Naive B cell (primary cell): ENCODE measurements at regions not wholly inside any gene's neighbourhood (a gene's known extent, or its start where the extent isn't known, plus 50 kb on each side); places are given as distances from the start of the nearest gene placed in this dataset.

Experiments used
- ATAC-seq, 2 donors: fragments of 150-1000 bp; cut with Tn5 transposase; 2 replicates each; pipeline ENCODE4 v1.10.0; 2021; ENCODE audit warnings: low read depth in 2 of 2, mild to moderate bottlenecking in 2 of 2, moderate library complexity in 2 of 2
- DNase-seq: peaks from one replicate; pipeline ENCODE4 v3.0.0; 2022
- H3K27ac Mint-ChIP-seq, 6 donors: one replicate each; pipeline ENCODE4 v1.8.0; 2020 to 2022; ENCODE audit warnings: mild to moderate bottlenecking in 6 of 6, mixed read lengths in 6 of 6, moderate library complexity in 5 of 6, inconsistent platforms in 2 of 6
- H3K27me3 Mint-ChIP-seq, 3 donors: one replicate each; pipeline ENCODE4 v1.8.0; 2021 to 2022; ENCODE audit warnings: mixed read lengths in 3 of 3, mild to moderate bottlenecking in 1 of 3
- H3K36me3 Mint-ChIP-seq, 2 donors: one replicate each; pipeline ENCODE4 v1.8.0; 2020 to 2022; ENCODE audit warnings: mixed read lengths in 2 of 2, inconsistent platforms in 1 of 2, mild to moderate bottlenecking in 1 of 2
- H3K4me1 Mint-ChIP-seq, 3 donors: one replicate each; pipeline ENCODE4 v1.8.0; 2020 to 2022; ENCODE audit warnings: mixed read lengths in 3 of 3, inconsistent platforms in 1 of 3, mild to moderate bottlenecking in 1 of 3, moderate library complexity in 1 of 3
- H3K4me3 Mint-ChIP-seq, 8 donors: one replicate each; pipeline ENCODE4 v1.8.0; 2020 to 2022; ENCODE audit warnings: mild to moderate bottlenecking in 8 of 8, mixed read lengths in 8 of 8, moderate library complexity in 8 of 8, inconsistent platforms in 2 of 8
- H3K9me3 Mint-ChIP-seq, 7 donors: one replicate each; pipeline ENCODE4 v1.8.0; 2020 to 2022; ENCODE audit warnings: mixed read lengths in 7 of 7, mild to moderate bottlenecking in 5 of 7, inconsistent platforms in 2 of 7, moderate library complexity in 1 of 7

DNA sequence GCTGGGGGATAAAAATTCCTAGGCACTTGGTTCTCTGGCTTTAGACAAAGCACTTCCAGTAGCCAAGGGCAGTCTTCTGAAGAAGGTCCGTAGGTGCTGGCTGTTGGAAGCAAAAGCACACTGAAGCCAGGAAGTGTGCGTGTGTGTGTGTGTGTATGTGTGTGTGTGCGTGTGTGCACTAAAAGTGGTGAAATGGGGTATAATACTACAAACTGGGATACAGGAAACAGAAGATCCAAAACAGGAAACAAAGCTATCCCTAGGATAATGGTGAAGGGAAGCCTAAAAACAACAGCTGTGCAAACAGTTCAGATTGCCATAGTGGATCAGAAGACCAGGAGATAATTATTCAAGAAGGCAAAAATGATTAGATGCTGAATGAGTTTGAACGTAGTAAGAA is 103.4 kb downstream of the IL20RB start:
- no peaks in the 10 kb centered on the region for H3K36me3 Mint-ChIP-seq
- DNase-seq (no peak), ATAC-seq (no peak)
- no peak overlapping the region for H3K27ac Mint-ChIP-seq
- no peaks in the 10 kb centered on the region for H3K4me1 Mint-ChIP-seq
- peaks cover 2 to 16% (median 7%) of the 10 kb centered on the region in 7 donors for H3K9me3 Mint-ChIP-seq
- H3K4me3 Mint-ChIP-seq, result no peak overlapping the region
- peaks cover 9 to 38% (median 14%) of the 10 kb centered on the region in 3 donors for H3K27me3 Mint-ChIP-seq

DNA sequence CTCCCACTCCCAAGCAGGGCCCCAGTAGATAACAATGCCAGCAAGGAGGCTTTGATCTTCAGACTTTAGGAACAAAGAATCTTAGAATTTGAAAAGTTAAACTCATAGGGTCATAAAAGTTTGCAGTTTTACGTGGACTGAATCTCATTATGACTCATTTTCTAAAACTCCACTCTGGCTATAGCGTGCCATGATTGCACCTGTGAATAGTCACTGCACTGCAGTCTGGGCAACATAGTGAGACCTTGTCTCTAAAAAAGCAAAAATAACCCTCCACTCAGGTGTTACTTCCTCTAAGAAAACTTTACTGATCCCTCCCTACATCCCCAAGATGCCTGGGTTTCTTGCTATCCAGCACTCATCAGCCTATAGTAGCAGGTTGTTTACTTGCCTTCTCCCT is 104.5 kb downstream of the IL20RB start:
- H3K4me3 Mint-ChIP-seq, result no peak overlapping the region
- H3K27ac Mint-ChIP-seq, result no peak overlapping the region
- DNase-seq, result no peak
- H3K9me3 Mint-ChIP-seq, result peaks cover 2 to 16% (median 8%) of the 10 kb centered on the region in 7 donors
- H3K4me1 Mint-ChIP-seq, result no peaks in the 10 kb centered on the region
- H3K36me3 Mint-ChIP-seq, result no peaks in the 10 kb centered on the region
- ATAC-seq, result no peak
- H3K27me3 Mint-ChIP-seq, result peaks cover 13 to 37% (median 13%) of the 10 kb centered on the region in 3 donors

- Mint-ChIP-seq H3K4me1 (no peaks in the 10 kb centered on the region), H3K27me3 (peaks cover 10 to 28% (median 13%) of the 10 kb centered on the region in 3 donors), H3K36me3 (no peaks in the 10 kb centered on the region), H3K27ac (no peak overlapping the region), H3K4me3 (no peak overlapping the region), H3K9me3 (peaks cover 2 to 16% (median 8%) of the 10 kb centered on the region in 7 donors)
- no peak for ATAC-seq
- no peak for DNase-seq
Measured at GRCh38 chr3:137065381-137065780, 107.6 kb downstream of the IL20RB start.

- Mint-ChIP-seq H3K4me3 (no peak overlapping the region), H3K27me3 (peaks cover 10 to 21% (median 14%) of the 10 kb centered on the region in 3 donors), H3K9me3 (peaks cover 2 to 22% (median 10%) of the 10 kb centered on the region in 7 donors), H3K36me3 (no peaks in the 10 kb centered on the region), H3K27ac (no peak overlapping the region), H3K4me1 (no peaks in the 10 kb centered on the region)
- no peak for ATAC-seq
- no peak for DNase-seq
Measured at GRCh38 chr3:137066092-137066491, 108.3 kb downstream of the IL20RB start.

DNA sequence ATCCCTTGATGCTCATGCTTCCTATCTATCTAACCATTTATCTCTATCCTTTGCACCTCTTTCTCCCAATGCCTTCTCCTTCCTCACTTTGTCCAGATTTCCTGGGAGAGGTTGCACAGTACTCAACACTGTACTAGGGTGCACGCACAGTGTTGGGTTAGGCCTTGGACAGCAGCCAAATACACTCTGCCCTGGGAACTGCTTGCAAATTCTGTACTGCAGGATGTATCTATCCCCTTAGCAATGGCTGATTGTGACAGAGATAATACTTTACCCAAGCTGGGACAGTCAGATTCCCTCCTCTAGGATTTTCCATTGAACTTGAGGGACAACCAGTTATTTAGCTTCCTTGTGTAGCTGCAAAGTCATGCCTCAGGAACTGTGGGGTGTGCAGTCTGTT is 113.3 kb downstream of the IL20RB start:
- no peak overlapping the region for H3K27ac Mint-ChIP-seq
- H3K4me3 Mint-ChIP-seq, result no peak overlapping the region
- H3K27me3 Mint-ChIP-seq, result peaks cover 13 to 27% (median 26%) of the 10 kb centered on the region in 3 donors
- DNase-seq (no peak), ATAC-seq (no peak)
- H3K36me3 Mint-ChIP-seq, result no peaks in the 10 kb centered on the region
- H3K4me1 Mint-ChIP-seq, result no peaks in the 10 kb centered on the region
- H3K9me3 Mint-ChIP-seq, result peaks cover 0 to 7% (median 2%) of the 10 kb centered on the region in 7 donors

GRCh38 chr3:137075020-137075419 is 117.2 kb downstream of the IL20RB start:
- Mint-ChIP-seq H3K36me3 (no peaks in the 10 kb centered on the region), H3K9me3 (peaks cover 0 to 7% (median 1%) of the 10 kb centered on the region in 7 donors), H3K4me1 (no peaks in the 10 kb centered on the region), H3K27me3 (peaks cover 10 to 39% (median 33%) of the 10 kb centered on the region in 3 donors), H3K27ac (no peak overlapping the region), H3K4me3 (no peak overlapping the region)
- ATAC-seq (no peak), DNase-seq (no peak)

DNA sequence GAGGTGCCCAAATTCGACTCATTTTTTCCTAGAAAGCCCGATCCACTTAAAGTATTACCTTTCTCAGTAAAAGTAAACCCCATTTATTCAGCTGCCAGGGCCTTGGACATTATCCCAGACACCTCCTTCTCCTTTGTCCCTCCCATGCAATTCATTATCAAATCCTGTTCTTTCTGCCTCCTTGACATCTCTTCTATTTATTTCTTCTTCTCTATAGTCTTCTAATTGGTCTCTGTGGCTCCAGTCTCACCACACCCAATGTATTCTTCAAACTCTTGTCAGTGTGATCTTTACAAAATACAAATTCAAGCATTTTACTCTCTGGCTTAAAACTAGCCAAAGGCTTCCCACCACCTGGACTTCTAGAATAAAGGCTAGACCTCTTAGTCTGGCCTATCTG is 120.3 kb downstream of the IL20RB start:
- H3K27me3 Mint-ChIP-seq, result peaks cover 18 to 45% (median 29%) of the 10 kb centered on the region in 3 donors
- no peak overlapping the region for H3K27ac Mint-ChIP-seq
- no peak for DNase-seq
- peaks cover 0 to 3% of the 10 kb centered on the region in 2 donors for H3K36me3 Mint-ChIP-seq
- no peak for ATAC-seq
- H3K4me3 Mint-ChIP-seq, result no peak overlapping the region
- no peaks in the 10 kb centered on the region for H3K4me1 Mint-ChIP-seq
- peaks cover 0 to 3% (median 0%) of the 10 kb centered on the region in 7 donors for H3K9me3 Mint-ChIP-seq

DNA sequence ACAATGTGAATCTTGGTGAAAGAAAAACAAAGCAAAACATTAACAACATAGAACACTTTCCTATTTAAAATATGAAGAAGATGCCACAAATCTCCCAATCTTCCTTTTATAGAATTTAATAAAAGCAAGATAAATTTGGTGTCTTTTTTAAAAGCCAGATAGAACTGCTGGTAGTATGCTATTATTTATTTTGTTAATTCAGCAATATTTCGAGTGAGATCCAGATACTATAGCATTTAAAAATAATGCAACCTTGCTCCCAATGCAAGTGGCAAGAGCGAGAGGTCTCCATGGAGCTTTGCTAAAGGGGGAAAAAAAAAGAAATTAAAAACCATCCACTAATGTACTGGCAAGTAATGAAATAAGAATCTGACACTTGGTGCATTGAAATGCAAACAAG is 121.8 kb downstream of the IL20RB start:
- no peak overlapping the region for H3K27ac Mint-ChIP-seq
- no peak for DNase-seq
- H3K4me3 Mint-ChIP-seq, result no peak overlapping the region
- no peak for ATAC-seq
- H3K4me1 Mint-ChIP-seq, result no peaks in the 10 kb centered on the region
- H3K9me3 Mint-ChIP-seq, result peaks cover 0 to 3% (median 0%) of the 10 kb centered on the region in 7 donors
- peaks cover 23 to 51% (median 35%) of the 10 kb centered on the region in 3 donors for H3K27me3 Mint-ChIP-seq
- peaks cover 0 to 3% of the 10 kb centered on the region in 2 donors for H3K36me3 Mint-ChIP-seq

GRCh38 chr3:137081711-137082110 is 123.9 kb downstream of the IL20RB start:
- no peaks in the 10 kb centered on the region for H3K4me1 Mint-ChIP-seq
- H3K4me3 Mint-ChIP-seq, result no peak overlapping the region
- peaks cover 0 to 3% of the 10 kb centered on the region in 2 donors for H3K36me3 Mint-ChIP-seq
- no peak for ATAC-seq
- DNase-seq, result no peak
- peaks cover 0 to 3% (median 0%) of the 10 kb centered on the region in 7 donors for H3K9me3 Mint-ChIP-seq
- no peak overlapping the region for H3K27ac Mint-ChIP-seq
- H3K27me3 Mint-ChIP-seq, result peaks cover 14 to 48% (median 38%) of the 10 kb centered on the region in 3 donors

GRCh38 chr3:137082763-137083162 is 125.0 kb downstream of the IL20RB start:
- peaks cover 0 to 3% of the 10 kb centered on the region in 2 donors for H3K36me3 Mint-ChIP-seq
- ATAC-seq (no peak), DNase-seq (no peak)
- H3K4me1 Mint-ChIP-seq, result no peaks in the 10 kb centered on the region
- H3K27me3 Mint-ChIP-seq, result peaks cover 13 to 39% (median 33%) of the 10 kb centered on the region in 3 donors
- H3K27ac Mint-ChIP-seq, result no peak overlapping the region
- peaks cover 0 to 3% (median 0%) of the 10 kb centered on the region in 7 donors for H3K9me3 Mint-ChIP-seq
- H3K4me3 Mint-ChIP-seq, result no peak overlapping the region

GRCh38 chr3:137083332-137083731 is 125.5 kb downstream of the IL20RB start:
- peaks cover 0 to 3% (median 0%) of the 10 kb centered on the region in 7 donors for H3K9me3 Mint-ChIP-seq
- H3K4me3 Mint-ChIP-seq, result no peak overlapping the region
- H3K27ac Mint-ChIP-seq, result no peak overlapping the region
- H3K27me3 Mint-ChIP-seq, result peaks cover 13 to 33% (median 27%) of the 10 kb centered on the region in 3 donors
- ATAC-seq (no peak), DNase-seq (no peak)
- peaks cover 0 to 3% of the 10 kb centered on the region in 2 donors for H3K36me3 Mint-ChIP-seq
- H3K4me1 Mint-ChIP-seq, result no peaks in the 10 kb centered on the region

DNA sequence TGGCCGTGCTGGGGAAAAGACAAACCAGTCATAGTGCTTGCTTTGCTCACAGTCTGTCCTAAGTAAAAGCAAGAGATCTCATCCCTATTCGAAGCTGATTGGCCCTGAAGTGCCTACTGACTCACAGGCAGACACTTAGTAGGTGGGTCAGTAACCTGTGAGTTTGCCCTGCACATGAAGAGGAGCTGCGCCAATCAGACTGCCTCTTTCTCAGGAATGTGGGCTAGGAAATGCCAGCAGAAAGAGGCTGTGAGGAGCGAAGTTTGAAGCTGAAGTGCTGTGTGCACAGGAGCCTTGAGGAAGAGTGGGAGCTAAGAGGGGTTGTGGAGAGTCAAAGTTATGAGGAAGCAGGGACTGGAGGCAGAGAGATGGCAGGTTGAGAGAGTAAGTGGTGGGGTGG is 126.8 kb downstream of the IL20RB start:
- Mint-ChIP-seq H3K9me3 (peaks cover 0 to 3% (median 0%) of the 10 kb centered on the region in 7 donors), H3K4me3 (no peak overlapping the region), H3K27me3 (peaks cover 17 to 31% (median 27%) of the 10 kb centered on the region in 3 donors), H3K27ac (no peak overlapping the region), H3K4me1 (no peaks in the 10 kb centered on the region), H3K36me3 (peaks cover 0 to 3% of the 10 kb centered on the region in 2 donors)
- DNase-seq, result no peak
- ATAC-seq, result no peak

GRCh38 chr3:137097386-137097785 is 139.6 kb downstream of the IL20RB start:
- Mint-ChIP-seq H3K27ac (no peak overlapping the region), H3K9me3 (peaks cover 0 to 10% (median 4%) of the 10 kb centered on the region in 7 donors), H3K4me3 (no peak overlapping the region), H3K4me1 (no peaks in the 10 kb centered on the region), H3K36me3 (no peaks in the 10 kb centered on the region), H3K27me3 (peaks cover 14 to 26% (median 24%) of the 10 kb centered on the region in 3 donors)
- ATAC-seq (no peak), DNase-seq (no peak)

DNA sequence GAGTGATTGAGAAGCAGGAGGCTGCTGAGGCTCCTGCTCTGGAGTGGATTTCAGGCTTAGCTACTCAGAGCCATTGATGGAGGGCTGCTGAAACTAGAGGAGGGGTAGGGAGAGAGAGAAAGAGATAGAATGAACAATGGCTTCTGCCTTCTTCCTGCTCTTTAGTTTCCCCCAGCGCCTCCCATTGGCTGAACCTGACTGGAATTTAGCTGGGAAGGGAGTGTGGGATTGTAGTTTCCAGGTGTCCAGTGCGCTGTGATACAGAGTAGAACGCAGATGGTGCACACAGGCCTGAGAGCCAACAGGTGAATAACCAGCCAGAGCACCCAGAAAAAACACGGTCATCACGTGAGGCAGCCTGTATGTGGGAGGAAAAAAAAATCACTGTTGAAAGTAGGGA is 140.1 kb downstream of the IL20RB start:
- H3K36me3 Mint-ChIP-seq, result no peaks in the 10 kb centered on the region
- H3K4me3 Mint-ChIP-seq, result no peak overlapping the region
- DNase-seq, result no peak
- H3K9me3 Mint-ChIP-seq, result peaks cover 0 to 9% (median 4%) of the 10 kb centered on the region in 7 donors
- no peaks in the 10 kb centered on the region for H3K4me1 Mint-ChIP-seq
- H3K27me3 Mint-ChIP-seq, result peaks cover 11 to 24% (median 24%) of the 10 kb centered on the region in 3 donors
- H3K27ac Mint-ChIP-seq, result no peak overlapping the region
- ATAC-seq, result no peak
